ENCODE measurements at regions not wholly inside any gene's neighbourhood (a gene's known extent, or its start where the extent isn't known, plus 50 kb on each side); places are given as distances from the start of the nearest gene placed in this dataset.

DNA sequence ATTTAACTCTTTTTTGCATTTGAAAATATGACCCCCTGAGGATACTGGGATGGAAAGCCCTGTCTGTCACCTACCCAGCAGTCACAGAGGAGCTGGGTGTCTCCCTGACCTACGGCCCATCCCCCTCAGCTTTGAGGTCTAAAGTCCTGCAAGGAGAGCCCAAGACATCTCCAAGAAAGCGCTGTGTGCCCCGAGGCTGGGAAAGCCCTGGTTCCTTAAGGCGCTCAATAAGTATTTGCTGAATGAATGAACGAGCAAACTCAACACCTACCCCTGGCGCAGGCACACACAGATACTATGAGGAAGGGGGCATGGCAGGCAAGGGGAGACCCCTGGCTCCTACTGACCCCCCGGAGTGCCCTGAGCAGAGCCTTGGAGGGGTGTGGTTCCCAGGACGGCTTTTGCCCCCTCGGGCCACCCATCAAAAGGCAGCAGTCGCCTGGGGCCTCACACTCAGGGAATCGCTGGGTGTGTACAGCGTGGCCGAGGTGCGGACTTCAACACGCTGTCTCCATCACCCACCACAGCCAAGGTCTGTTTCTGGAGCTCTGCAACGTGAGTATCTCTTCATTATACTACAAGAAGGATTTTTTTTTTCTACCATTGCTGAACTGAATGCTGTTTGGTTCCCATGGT is 211.6 kb downstream of the ERCC6L2 start:
- DNase-seq: no peak

DNA sequence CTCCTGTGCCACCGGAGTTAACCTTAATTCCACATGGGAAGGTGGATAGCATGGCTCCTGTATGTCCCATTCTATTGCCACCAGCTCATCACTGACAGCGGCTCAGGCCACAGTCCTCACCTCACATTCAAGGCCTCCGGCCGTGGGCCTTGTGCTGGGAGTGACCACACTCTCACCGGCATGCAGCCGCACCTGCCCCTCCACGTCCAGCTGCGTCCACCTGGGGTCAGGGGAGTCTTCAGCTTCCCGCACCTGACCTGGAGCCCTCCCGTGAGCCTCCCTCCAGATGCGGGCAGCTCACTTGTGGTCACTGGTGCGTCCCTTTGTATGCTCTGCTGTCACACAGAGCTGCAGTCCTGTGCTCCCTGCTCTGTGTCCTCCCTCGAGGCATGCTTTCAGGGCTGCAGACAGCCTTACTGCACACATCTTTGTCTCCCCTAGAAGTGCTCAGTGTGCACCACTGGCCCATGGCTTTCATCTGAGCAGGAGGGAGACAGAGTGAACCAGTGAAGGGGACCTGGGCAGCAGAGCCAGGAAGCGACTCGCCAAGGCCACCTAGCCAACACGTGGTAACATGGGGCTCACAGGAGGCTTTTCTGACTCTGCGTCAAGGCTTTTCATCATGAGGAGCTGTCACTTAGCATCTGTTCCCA is 210.1 kb downstream of the ERCC6L2 start:
- no peak for DNase-seq

GRCh38 chr9:96084331-96084734 is 208.8 kb downstream of the ERCC6L2 start:
- no peak for DNase-seq

- no peak for DNase-seq
These were observed 207.2 kb downstream of the ERCC6L2 start for GRCh38 chr9:96082516-96083232.

DNA sequence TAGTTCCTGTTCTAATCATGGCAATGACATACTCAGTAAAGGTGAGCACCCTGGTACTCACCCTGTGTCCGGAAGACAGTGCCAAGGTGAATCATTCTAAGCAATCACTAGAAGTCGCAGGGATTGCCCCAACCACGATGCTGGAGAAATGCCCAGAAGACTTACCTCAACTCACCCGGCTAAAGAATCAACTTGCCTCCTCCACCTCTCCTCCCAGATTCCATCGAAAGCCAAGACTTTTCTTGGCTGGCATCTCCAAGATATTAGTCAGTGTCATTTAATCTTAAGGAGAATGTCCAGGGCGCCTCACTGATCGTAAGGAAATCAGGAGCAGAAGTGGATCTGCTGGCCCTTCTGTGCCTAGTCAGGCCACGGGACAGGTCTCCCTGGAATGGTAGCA is 204.9 kb downstream of the ERCC6L2 start:
- no peak for DNase-seq

- no peak for DNase-seq
These were observed 204.3 kb downstream of the ERCC6L2 start for GRCh38 chr9:96079779-96080178.

GRCh38 chr9:96078897-96079490 is 203.5 kb downstream of the ERCC6L2 start:
- no peak for DNase-seq

- no peak for DNase-seq
These were observed 200.3 kb downstream of the ERCC6L2 start for GRCh38 chr9:96075757-96076156.

- DNase-seq: no peak
These were observed 199.6 kb downstream of the ERCC6L2 start for GRCh38 chr9:96075111-96075510.

DNA sequence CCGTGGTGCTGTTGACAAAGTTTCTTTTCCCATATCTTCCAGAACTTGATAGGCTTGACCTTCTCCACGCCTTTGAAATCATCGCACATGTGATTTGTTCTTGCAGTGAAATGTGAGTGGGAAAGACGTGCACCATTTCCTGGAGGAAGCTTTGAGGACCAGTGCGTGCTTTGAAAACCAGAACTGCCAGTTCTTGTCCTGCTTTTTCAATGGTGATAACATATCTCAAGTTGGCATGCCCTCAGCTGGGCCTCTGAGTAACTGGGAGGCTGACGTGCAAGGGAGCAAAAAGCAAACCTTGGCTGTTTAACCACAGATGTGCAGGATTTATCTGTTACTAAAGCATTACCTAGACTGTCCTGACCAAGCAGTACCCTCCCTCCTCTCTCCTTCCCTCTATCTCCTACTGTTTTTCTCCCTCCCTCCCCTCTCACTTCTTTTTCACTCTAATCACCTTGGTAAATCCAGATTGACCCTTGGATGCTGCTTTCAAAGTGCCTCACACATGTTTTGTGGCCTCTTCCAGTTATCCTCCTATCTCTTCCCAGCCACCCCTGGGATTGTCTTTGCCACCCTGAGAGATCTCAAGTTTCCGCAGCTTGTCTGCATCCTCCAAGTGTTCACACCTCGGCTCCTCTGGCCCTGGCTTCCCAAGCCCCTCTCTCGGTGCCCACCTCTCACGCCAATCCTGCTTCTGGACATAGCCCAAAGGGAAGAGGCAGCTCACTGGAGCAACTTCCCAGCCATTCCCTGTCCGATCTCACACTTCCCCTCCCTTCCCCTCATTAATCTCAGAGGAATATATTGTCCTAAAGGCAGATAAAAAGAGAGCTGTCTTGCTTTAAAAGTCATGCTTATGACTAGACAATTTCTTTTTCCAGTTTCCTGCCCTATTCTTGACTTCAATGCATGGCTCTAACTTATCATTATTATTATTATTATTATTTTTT is 198.3 kb downstream of the ERCC6L2 start:
- DNase-seq: no peak

- DNase-seq: no peak
These were observed 197.4 kb downstream of the ERCC6L2 start for GRCh38 chr9:96072930-96073329.

GRCh38 chr9:96071815-96072124 is 196.3 kb downstream of the ERCC6L2 start:
- DNase-seq: no peak

DNA sequence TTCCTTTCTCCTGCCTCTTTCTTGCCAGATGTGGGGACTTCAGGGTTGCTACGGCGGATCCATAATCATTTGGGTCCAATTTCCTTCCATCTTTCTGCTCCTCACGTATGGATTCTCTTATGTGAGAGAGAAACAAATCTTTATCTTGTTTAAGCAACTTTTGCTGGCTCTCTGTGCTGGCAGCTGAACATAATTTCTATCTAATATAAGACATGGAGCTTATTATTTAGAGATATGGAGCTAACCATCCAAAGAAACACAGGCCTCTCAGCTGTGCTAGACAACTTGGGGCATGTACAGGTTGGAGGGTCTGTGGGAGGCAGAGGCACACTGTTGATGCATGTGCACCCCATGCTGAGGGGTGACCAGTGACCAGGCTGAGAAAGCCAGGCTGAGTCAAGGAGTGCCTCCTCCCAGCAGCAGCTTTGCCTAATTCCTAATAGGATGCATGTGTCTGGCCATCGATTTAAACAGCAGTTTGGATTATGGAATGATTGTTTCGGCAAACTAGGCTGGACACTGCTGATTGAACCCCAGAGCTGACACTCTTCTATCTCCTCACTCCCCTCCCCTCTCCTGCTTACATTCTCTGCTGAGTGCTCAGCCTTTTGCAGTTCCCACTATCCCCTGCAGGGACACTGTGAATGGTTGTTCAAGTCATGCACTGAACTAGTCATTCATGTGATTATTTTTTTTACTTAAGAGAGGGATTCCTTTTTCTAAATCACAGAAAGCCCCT is 195.8 kb downstream of the ERCC6L2 start:
- no peak for DNase-seq

GRCh38 chr9:96069629-96070220 is 194.2 kb downstream of the ERCC6L2 start:
- DNase-seq: no peak

DNA sequence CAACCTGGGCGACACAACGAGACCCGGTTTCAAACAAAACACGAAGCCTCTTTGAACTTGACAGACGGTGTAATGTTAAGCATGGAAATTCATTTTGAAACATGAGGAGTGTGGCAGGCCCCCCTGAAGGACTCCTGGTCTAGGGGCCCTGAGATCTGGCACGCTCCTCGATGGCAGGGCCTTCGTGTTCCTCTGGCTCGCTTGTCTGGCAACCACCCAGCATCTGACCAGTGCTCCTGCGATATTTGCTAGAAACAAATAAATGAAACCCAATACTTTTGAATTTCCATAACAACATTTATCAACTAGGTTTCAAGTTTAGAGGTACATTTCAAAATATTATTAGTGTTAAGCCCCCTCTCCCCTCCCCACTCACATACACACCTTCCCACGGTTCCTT is 193.0 kb downstream of the ERCC6L2 start:
- DNase-seq: no peak

DNA sequence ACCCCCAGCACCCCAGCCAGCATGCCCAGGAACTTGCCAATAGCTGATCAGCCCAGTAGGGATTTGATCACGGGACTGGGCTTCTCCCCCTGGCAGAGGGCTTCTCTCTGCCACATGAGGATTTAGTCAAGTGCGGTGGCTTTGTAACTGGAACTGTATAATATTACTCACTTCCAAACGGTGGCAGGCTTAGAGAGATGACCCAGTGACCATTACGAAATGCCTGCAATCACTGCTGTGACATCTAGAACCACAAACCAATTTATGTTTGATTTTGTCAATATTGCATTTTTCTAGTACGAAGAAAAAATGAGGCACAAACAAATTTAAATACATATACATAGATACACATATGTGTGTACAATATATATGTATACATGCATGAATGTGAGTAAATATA is 192.1 kb downstream of the ERCC6L2 start:
- DNase-seq: no peak

- DNase-seq: no peak
These were observed 191.5 kb downstream of the ERCC6L2 start for GRCh38 chr9:96067004-96067403.

- no peak for DNase-seq
These were observed 190.2 kb downstream of the ERCC6L2 start for GRCh38 chr9:96065482-96066251.

DNA sequence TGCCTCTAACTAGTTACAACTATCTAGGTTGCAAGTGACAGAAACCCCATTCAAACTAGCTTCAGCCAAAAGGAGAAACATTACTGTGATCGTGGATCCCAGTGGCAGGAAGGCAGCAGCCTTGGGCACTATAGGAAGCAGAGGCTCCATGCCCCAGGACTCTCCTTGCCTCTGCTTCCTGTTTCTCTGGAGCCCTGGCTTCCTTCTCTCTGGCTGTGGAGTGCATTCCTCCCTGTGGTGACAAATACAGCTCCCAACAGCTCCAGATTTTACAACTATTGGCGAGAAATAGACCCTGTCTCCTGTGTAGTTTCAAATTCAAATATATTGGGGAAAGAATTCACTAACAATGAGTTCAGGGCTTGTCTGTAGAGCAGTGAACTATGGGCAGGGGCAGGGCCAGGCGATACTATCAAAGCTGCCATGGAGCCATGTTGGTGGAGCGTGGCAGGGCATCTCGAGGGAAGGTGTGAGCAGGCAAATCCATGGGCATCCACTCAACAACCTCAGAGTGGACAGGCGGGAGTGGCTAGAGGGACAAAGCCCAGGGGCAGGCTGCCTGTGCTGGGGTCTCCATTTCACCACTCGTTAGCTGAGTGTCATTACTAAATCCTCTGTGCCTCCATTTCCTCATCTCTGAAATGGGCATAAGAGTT is 189.5 kb downstream of the ERCC6L2 start:
- DNase-seq: no peak

GRCh38 chr9:96062854-96063253 is 187.4 kb downstream of the ERCC6L2 start:
- no peak for DNase-seq

Data from GOT3 (cell line).